H1 (cell line): ENCODE measurements at regions not wholly inside any gene's neighbourhood (a gene's known extent, or its start where the extent isn't known, plus 50 kb on each side); places are given as distances from the start of the nearest gene placed in this dataset.

Experiments used
- CTCF ChIA-PET: fragments of 300-600 bp; sonication (Branson Sonifier 250); formaldehyde crosslinking; loops from one replicate; lab custom pipeline; 2021; ENCODE audit not compliant: partially characterized antibody; lab: Charles Lee
- POLR2A ChIA-PET: fragments of 300-600 bp; sonication (Branson Sonifier 250); formaldehyde crosslinking; loops from one replicate; lab custom pipeline; 2021; ENCODE audit warnings: inconsistent platforms; ENCODE audit not compliant: partially characterized antibody; lab: Charles Lee
- DNase-seq, 2 experiments: peaks; one replicate each; pipeline versions ENCODE4 v3.0.0 to v3.0.0-alpha.2; 2010 to 2022; ENCODE audit warnings: low spot score in 2 of 2, low read depth in 1 of 2, mixed read lengths in 1 of 2
- FAIRE-seq: peaks from 2 replicates; lab custom pipeline; 2011; peaks lifted over from hg19 to GRCh38; lab: Jason Lieb, UNC
- H2AFZ ChIP-seq: 2 replicates; pipeline ENCODE4 v1.8.1; 2012; ENCODE audit warnings: low read length, inconsistent platforms
- H2AK5ac ChIP-seq: 2 replicates; pipeline ENCODE4 v1.6.1; 2013; ENCODE audit warnings: low read depth, low read length
- H2BK120ac ChIP-seq: replicated peaks from 2 replicates; pipeline ENCODE3; 2013; ENCODE audit warnings: low read depth, low read length, inconsistent platforms
- H2BK12ac ChIP-seq: 2 replicates; pipeline ENCODE4 v1.6.1; 2013; ENCODE audit warnings: low read depth, low read length
- H2BK15ac ChIP-seq: 2 replicates; pipeline ENCODE4 v1.6.1; 2013; ENCODE audit warnings: low read length
- H2BK20ac ChIP-seq: 2 replicates; pipeline ENCODE4 v1.6.1; 2013; ENCODE audit warnings: low read length
- H2BK5ac ChIP-seq: 2 replicates; pipeline ENCODE4 v1.6.1; 2013; ENCODE audit warnings: low read depth, low read length
- H3K14ac ChIP-seq: 2 replicates; pipeline ENCODE4 v1.6.1; 2013; ENCODE audit warnings: inconsistent platforms; ENCODE audit not compliant: insufficient read length
- H3K18ac ChIP-seq: 2 replicates; pipeline ENCODE4 v1.6.1; 2013; ENCODE audit warnings: low read length; ENCODE audit errors: extremely low read depth
- H3K23ac ChIP-seq: 2 replicates; pipeline ENCODE4 v1.6.1; 2013; ENCODE audit warnings: inconsistent platforms; ENCODE audit not compliant: insufficient read length
- H3K23me2 ChIP-seq: 2 replicates; pipeline ENCODE4 v1.6.1; 2013; ENCODE audit warnings: low read depth, low read length
- H3K27ac ChIP-seq: 2 replicates; pipeline ENCODE4 v1.6.1; 2011; ENCODE audit warnings: low read depth, low read length, inconsistent platforms
- H3K27me3 ChIP-seq, 4 experiments: replicated peaks in 1 of 4; 1 replicate in 1 of 4; 2 replicates in 3 of 4; pipeline versions ENCODE4 v1.6.1 to v1.8.1; 2011 to 2013; ENCODE audit warnings: low read length in 3 of 4, mild to moderate bottlenecking in 3 of 4, inconsistent platforms in 2 of 4, mixed read lengths in 2 of 4, moderate library complexity in 1 of 4; ENCODE audit not compliant: control insufficient read depth in 3 of 4, insufficient read depth in 3 of 4; ENCODE audit errors: extremely low read depth in 1 of 4
- H3K36me3 ChIP-seq, 4 experiments: 2 replicates each; pipeline versions ENCODE4 v1.6.1 to v1.8.1; 2011 to 2013; ENCODE audit warnings: mild to moderate bottlenecking in 4 of 4, low read length in 3 of 4, moderate library complexity in 2 of 4, control low read depth in 1 of 4, inconsistent platforms in 1 of 4; ENCODE audit not compliant: insufficient read depth in 4 of 4, control insufficient read depth in 2 of 4
- H3K4ac ChIP-seq: replicated peaks from 2 replicates; pipeline ENCODE3; 2013; ENCODE audit warnings: low read length, low read depth, mixed read lengths, inconsistent platforms; ENCODE audit not compliant: insufficient read length
- H3K4me1 ChIP-seq, 4 experiments: replicated peaks in 1 of 4; 1 replicate in 1 of 4; 2 replicates in 3 of 4; pipeline versions ENCODE4 v1.6.1 to v1.8.1; 2011 to 2013; ENCODE audit warnings: low read length in 3 of 4, inconsistent platforms in 2 of 4, mixed read lengths in 1 of 4; ENCODE audit not compliant: insufficient read depth in 4 of 4, control insufficient read depth in 3 of 4
- H3K4me2 ChIP-seq, 2 experiments: 2 replicates each; pipeline versions ENCODE4 v1.6.1 to v1.8.1; 2011 to 2013; ENCODE audit warnings: low read depth in 2 of 2, low read length in 2 of 2, control low read depth in 1 of 2, inconsistent platforms in 1 of 2, mild to moderate bottlenecking in 1 of 2; ENCODE audit not compliant: insufficient read depth in 1 of 2
- H3K4me3 ChIP-seq, 4 experiments: fragments of 200-600, 300-600 bp in 1 of 4; sonication (generic), shearing (Covaris generic), sonication (Bioruptor Twin) in 1 of 4; 2 replicates each; pipeline versions ENCODE4 v1.5.1 to v1.8.1; 2011 to 2016; ENCODE audit warnings: low read length in 4 of 4, low read depth in 3 of 4, control low read depth in 2 of 4, inconsistent platforms in 2 of 4, mild to moderate bottlenecking in 2 of 4, mixed read lengths in 1 of 4, moderate library complexity in 1 of 4; ENCODE audit not compliant: insufficient read depth in 2 of 4; ENCODE audit errors: extremely low read depth in 1 of 4
- H3K56ac ChIP-seq: replicated peaks from 2 replicates; pipeline ENCODE3; 2013; ENCODE audit warnings: low read depth, mild to moderate bottlenecking, mixed read lengths, low read length, inconsistent platforms; ENCODE audit not compliant: insufficient read length
- H3K79me1 ChIP-seq: 2 replicates; pipeline ENCODE4 v1.6.1; 2013; ENCODE audit warnings: low read depth, low read length, control low read depth
- H3K79me2 ChIP-seq, 2 experiments: 2 replicates each; pipeline versions ENCODE4 v1.6.1 to v1.8.1; 2012 to 2013; ENCODE audit warnings: low read length in 2 of 2, mild to moderate bottlenecking in 2 of 2, inconsistent platforms in 1 of 2; ENCODE audit not compliant: insufficient read depth in 2 of 2, control insufficient read depth in 1 of 2
- H3K9ac ChIP-seq, 4 experiments: replicated peaks in 1 of 4; 1 replicate in 1 of 4; 2 replicates in 3 of 4; pipeline versions ENCODE4 v1.6.1 to v1.8.1; 2011 to 2013; ENCODE audit warnings: low read depth in 3 of 4, low read length in 3 of 4, control low read depth in 2 of 4, mild to moderate bottlenecking in 2 of 4, moderate library complexity in 2 of 4, inconsistent platforms in 1 of 4; ENCODE audit errors: extremely low read depth in 1 of 4
- H3K9me3 ChIP-seq, 2 experiments: 2 replicates each; pipeline versions ENCODE4 v1.6.1 to v1.8.1; 2012 to 2013; ENCODE audit warnings: mild to moderate bottlenecking in 2 of 2, moderate library complexity in 2 of 2, control low read depth in 1 of 2, inconsistent platforms in 1 of 2, low read depth in 1 of 2, low read length in 1 of 2, mixed read lengths in 1 of 2; ENCODE audit not compliant: insufficient read depth in 2 of 2
- H4K20me1 ChIP-seq, 2 experiments: replicated peaks in 1 of 2; 2 replicates each; pipeline versions ENCODE3 to v1.8.1; 2011 to 2013; ENCODE audit warnings: inconsistent platforms in 2 of 2, low read length in 2 of 2, mild to moderate bottlenecking in 1 of 2; ENCODE audit not compliant: insufficient read depth in 2 of 2, control insufficient read depth in 1 of 2
- H4K5ac ChIP-seq: 2 replicates; pipeline ENCODE4 v1.6.1; 2013; ENCODE audit warnings: low read length, low read depth, mixed read lengths, inconsistent platforms; ENCODE audit not compliant: insufficient read length
- H4K8ac ChIP-seq: 2 replicates; pipeline ENCODE4 v1.8.0; 2013; ENCODE audit warnings: mild to moderate bottlenecking, moderate library complexity, low read length, inconsistent platforms; ENCODE audit not compliant: insufficient read depth; ENCODE audit errors: extremely low read depth
- H4K91ac ChIP-seq: replicated peaks from 2 replicates; pipeline ENCODE3; 2013; ENCODE audit warnings: low read length, mixed read lengths, inconsistent platforms; ENCODE audit not compliant: insufficient read length
- ASH2L ChIP-seq: fragments of 200-600, 300-600 bp; sonication (generic); IDR thresholded peaks from one replicate; pipeline ENCODE4 v1.7.1; 2017; ENCODE audit warnings: low read length
- TCF12 ChIP-seq: IDR thresholded peaks from 2 replicates; pipeline ENCODE4 v1.6.1; 2011; ENCODE audit warnings: low read depth, mild to moderate bottlenecking, low read length
- WGBS, 2 experiments: shearing (Covaris generic) in 1 of 2; methylation state at CpG; one replicate each; pipeline versions ENCODE4 v1.1.6 to v1.1.7; 2013 to 2015; ENCODE audit warnings: low lambda C conversion rate in 2 of 2, mixed read lengths in 2 of 2, inconsistent platforms in 1 of 2, low coverage in 1 of 2, missing lambda C conversion rate in 1 of 2; ENCODE audit not compliant: insufficient replicate concordance in 2 of 2, insufficient coverage in 1 of 2, insufficient read length in 1 of 2; ENCODE audit errors: extremely low coverage in 1 of 2, missing lambda C conversion rate in 1 of 2; 5-methylcytosine and 5-hydroxymethylcytosine counted together

GRCh38 chr6:141548966-141549365 is 583.8 kb upstream of the GJE1 start:
- ChIA-PET POLR2A (no interaction called here), CTCF (interaction anchor here (1.3 kb wide), 1 partner anchor 13 kb away, joined by 5 read pairs; no protein-coding TSS in a partner anchor)
- H3K56ac ChIP-seq, result no peak overlapping the region
- no peak overlapping the region for H3K4ac ChIP-seq
- no peak overlapping the region for H2AFZ ChIP-seq
- no peak overlapping the region for H4K8ac ChIP-seq
- H3K4me3 ChIP-seq, result no peak overlapping the region
- no peaks in the 10 kb centered on the region for H3K79me1 ChIP-seq
- FAIRE-seq (no peak), DNase-seq (no peak)
- no peak overlapping the region for H3K23ac ChIP-seq
- H3K27ac ChIP-seq, result no peak overlapping the region
- H4K5ac ChIP-seq, result no peak overlapping the region
- H2BK120ac ChIP-seq, result no peak overlapping the region
- H3K23me2 ChIP-seq, result no peaks in the 10 kb centered on the region
- no peak overlapping the region for H4K91ac ChIP-seq
- no peaks in the 10 kb centered on the region for H3K79me2 ChIP-seq
- no peak overlapping the region for H3K14ac ChIP-seq
- no peak overlapping the region for H2BK12ac ChIP-seq
- WGBS, 2 experiments, result 51% methylated on average over 2 of the region's 2 CpGs; no CpG with 5 or more reads in 1 of the 2 experiments
- H3K18ac ChIP-seq, result no peak overlapping the region
- H4K20me1 ChIP-seq, result no peaks in the 10 kb centered on the region
- no peaks in the 10 kb centered on the region for H3K27me3 ChIP-seq
- H3K4me2 ChIP-seq, result no peak overlapping the region
- no peak overlapping the region for H2BK5ac ChIP-seq
- no peak overlapping the region for H2BK15ac ChIP-seq
- no peak overlapping the region for H3K9ac ChIP-seq
- TF ChIP-seq ASH2L (no peak), TCF12 (no peak)
- H2BK20ac ChIP-seq, result no peak overlapping the region
- peaks cover 5 to 10% of the 10 kb centered on the region in 2 experiments; a peak in 2 of 4 replicates for H3K9me3 ChIP-seq
- H3K36me3 ChIP-seq, result peaks cover 0 to 6% (median 0%) of the 10 kb centered on the region in 4 experiments; a peak in 1 of 8 replicates
- no peak overlapping the region for H2AK5ac ChIP-seq
- H3K4me1 ChIP-seq, result no peaks in the 10 kb centered on the region
